Right lobe of liver (tissue), 6 donors: ENCODE measurements at regions not wholly inside any gene's neighbourhood (a gene's known extent, or its start where the extent isn't known, plus 50 kb on each side); places are given as distances from the start of the nearest gene placed in this dataset.
"Not testable (repeated sequence)": the region's sequence is repeated elsewhere in the genome, so short reads cannot be mapped to it uniquely, and the experiment has no call there.

Experiments
- ATAC-seq, 4 donors: fragments of 200-7000 bp; cut with Tn5 transposase; one replicate each; pipeline ENCODE4 v1.9.1; 2020; ENCODE audit warnings: mild to moderate bottlenecking in 4 of 4, moderate library complexity in 4 of 4
- DNase-seq, 3 donors: peaks; one replicate each; pipeline ENCODE4 v3.0.0-alpha.2; 2020
- H3K27ac ChIP-seq, 3 donors: fragments of 200-600 bp; one replicate each; pipeline ENCODE4 v1.8.0; 2022
- H3K27me3 ChIP-seq, 2 donors: fragments of 200-600 bp; one replicate each; pipeline ENCODE4 v1.8.0; 2022
- H3K36me3 ChIP-seq, 4 donors: fragments of 200-600 bp; sonication (generic) in 1 of 4; one replicate each; pipeline versions ENCODE4 v1.5.1 to v1.8.0; 2017 to 2022; ENCODE audit warnings: control low read depth in 1 of 4
- H3K4me1 ChIP-seq, 4 donors: fragments of 200-600 bp; sonication (generic) in 1 of 4; one replicate each; pipeline versions ENCODE4 v1.5.1 to v1.8.0; 2017 to 2022; ENCODE audit warnings: control low read depth in 1 of 4
- H3K4me3 ChIP-seq, 3 donors: fragments of 200-600 bp; one replicate each; pipeline ENCODE4 v1.8.0; 2022
- H3K9me3 ChIP-seq, 4 donors: fragments of 200-600 bp; sonication (generic) in 1 of 4; one replicate each; pipeline versions ENCODE4 v1.5.1 to v1.8.0; 2017 to 2022; ENCODE audit warnings: control low read depth in 1 of 4
- POLR2A ChIP-seq: fragments of 450-650 bp; IDR thresholded peaks from one replicate; pipeline ENCODE4 v1.6.1; 2017; ENCODE audit warnings: antibody characterized with exemption, mild to moderate bottlenecking
- WGBS: methylation state at CpG from one replicate; pipeline ENCODE4 v1.1.6; 2018; ENCODE audit warnings: low coverage, low lambda C conversion rate; ENCODE audit not compliant: insufficient coverage; ENCODE audit errors: missing lambda C conversion rate; 5-methylcytosine and 5-hydroxymethylcytosine counted together
- intact Hi-C, 2 donors: fragments of 100-400 bp; cut with DNase I; formaldehyde crosslinking; loops; one replicate each; pipeline versions ENCODE4 v1.11.2 to v1.14.1; 2022
- TF ChIP-seq, protein P1 (sequence below), 4 donors: fragments of 200-600 bp in 3 of 4; fragments of 450-650 bp in 1 of 4; IDR thresholded peaks; one replicate each; pipeline versions ENCODE4 v1.5.1 to v1.8.0; 2016 to 2022; ENCODE audit warnings: antibody characterized with exemption in 4 of 4, mild to moderate bottlenecking in 2 of 4
- donor health status: DM: no; HTN: yes; CAD: no.
- donor health status: DM: no; HTN: no; CAD: no.
- donor health status: DM: no; HTN: no; CAD: no.
- donor health status: DM: no; HTN: yes; CAD: no.
- donor health status: DM: no; HTN: yes; CAD: no.

DNA sequence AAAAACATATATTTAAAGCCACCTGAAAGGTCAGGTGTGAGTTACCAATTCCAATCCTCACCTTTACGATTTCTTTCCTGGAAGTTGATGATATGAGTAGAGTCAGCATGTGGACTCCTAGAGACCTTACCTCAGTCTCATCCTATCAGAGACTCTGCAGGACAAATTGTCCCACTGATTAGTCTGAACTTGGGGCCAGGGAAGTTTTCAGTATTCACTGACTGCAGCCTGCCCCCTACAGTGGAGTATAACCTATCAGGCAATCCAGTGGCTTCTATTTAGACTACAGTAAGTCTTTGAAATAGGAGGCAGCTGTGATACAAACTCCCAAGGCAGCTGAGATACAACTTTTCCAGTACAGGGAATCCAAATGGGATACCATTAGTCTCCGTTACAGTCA is 449.4 kb upstream of the CDH10 start:
- Histone ChIP-seq H3K27me3 (no peaks in the 10 kb centered on the region), H3K9me3 (no peaks in the 10 kb centered on the region), H3K27ac (no peak overlapping the region), H3K4me3 (no peak overlapping the region), H3K36me3 (no peaks in the 10 kb centered on the region), H3K4me1 (no peaks in the 10 kb centered on the region)
- intact Hi-C loops: no loop called here
- DNase-seq (no peak), ATAC-seq (no peak)
- TF ChIP-seq, protein P1, sequence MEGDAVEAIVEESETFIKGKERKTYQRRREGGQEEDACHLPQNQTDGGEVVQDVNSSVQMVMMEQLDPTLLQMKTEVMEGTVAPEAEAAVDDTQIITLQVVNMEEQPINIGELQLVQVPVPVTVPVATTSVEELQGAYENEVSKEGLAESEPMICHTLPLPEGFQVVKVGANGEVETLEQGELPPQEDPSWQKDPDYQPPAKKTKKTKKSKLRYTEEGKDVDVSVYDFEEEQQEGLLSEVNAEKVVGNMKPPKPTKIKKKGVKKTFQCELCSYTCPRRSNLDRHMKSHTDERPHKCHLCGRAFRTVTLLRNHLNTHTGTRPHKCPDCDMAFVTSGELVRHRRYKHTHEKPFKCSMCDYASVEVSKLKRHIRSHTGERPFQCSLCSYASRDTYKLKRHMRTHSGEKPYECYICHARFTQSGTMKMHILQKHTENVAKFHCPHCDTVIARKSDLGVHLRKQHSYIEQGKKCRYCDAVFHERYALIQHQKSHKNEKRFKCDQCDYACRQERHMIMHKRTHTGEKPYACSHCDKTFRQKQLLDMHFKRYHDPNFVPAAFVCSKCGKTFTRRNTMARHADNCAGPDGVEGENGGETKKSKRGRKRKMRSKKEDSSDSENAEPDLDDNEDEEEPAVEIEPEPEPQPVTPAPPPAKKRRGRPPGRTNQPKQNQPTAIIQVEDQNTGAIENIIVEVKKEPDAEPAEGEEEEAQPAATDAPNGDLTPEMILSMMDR (IDR thresholded peaks at IDR 0.05): no peak
- TF ChIP-seq POLR2A: no peak
- WGBS: 86% methylated on average over 2 of the region's 2 CpGs

DNA sequence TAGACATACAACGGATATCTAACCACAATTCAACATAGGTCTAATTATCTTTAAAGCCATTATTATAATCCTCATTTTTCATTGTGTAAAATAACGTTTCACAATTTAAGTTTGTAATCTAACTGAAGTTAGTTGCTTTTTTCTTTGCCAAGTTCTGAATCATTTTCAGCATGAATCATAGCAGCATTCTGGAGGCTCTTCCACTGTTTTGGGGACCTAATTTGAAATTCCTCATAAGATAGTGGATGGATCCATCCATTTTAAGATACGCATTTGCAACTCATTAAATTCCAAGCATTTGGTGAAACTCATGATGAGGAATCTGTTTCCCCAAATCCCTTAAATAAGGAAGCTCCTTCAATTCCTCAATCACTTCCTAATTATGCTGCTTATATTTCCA is 447.1 kb upstream of the CDH10 start:
- H3K27ac ChIP-seq: no peak overlapping the region

DNA sequence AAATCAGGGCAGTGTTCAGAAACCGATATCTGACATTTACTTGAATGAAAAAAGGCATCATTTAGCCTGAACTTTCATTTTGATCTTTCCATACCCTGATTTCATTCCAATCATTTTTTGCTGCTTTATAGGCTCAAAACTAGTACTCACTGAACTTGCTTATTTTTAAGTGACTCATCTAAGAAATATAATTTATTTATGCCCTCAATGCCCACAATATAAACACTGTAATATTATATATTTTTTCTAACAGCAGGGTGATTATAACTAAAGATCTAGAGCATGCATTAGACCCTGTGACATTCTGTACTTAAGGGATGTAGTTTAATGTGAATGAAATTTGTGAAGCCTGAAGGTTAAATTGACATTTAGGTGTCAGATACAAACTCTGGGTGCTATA is 446.1 kb upstream of the CDH10 start:
- 79% methylated on average over 1 of the region's 1 CpG for WGBS
- no peak for DNase-seq
- Histone ChIP-seq H3K4me1 (no peaks in the 10 kb centered on the region), H3K36me3 (no peaks in the 10 kb centered on the region), H3K4me3 (no peak overlapping the region), H3K27me3 (no peaks in the 10 kb centered on the region), H3K27ac (no peak overlapping the region), H3K9me3 (no peaks in the 10 kb centered on the region)
- ATAC-seq: no peak
- intact Hi-C loops: no loop called here
- TF ChIP-seq, protein P1 (IDR thresholded peaks at IDR 0.05): no peak
- no peak for TF ChIP-seq POLR2A

More for the DNA sequence above, 447.1 kb upstream of the CDH10 start:
- Histone ChIP-seq H3K4me1 (no peaks in the 10 kb centered on the region), H3K9me3 (no peaks in the 10 kb centered on the region), H3K4me3 (no peak overlapping the region), H3K36me3 (no peaks in the 10 kb centered on the region), H3K27me3 (no peaks in the 10 kb centered on the region)
- intact Hi-C loops: no loop called here
- 59% methylated on average over 3 of the region's 3 CpGs for WGBS
- ATAC-seq (no peak), DNase-seq (no peak)
- TF ChIP-seq POLR2A: no peak
- TF ChIP-seq, protein P1 (IDR thresholded peaks at IDR 0.05): no peak

DNA sequence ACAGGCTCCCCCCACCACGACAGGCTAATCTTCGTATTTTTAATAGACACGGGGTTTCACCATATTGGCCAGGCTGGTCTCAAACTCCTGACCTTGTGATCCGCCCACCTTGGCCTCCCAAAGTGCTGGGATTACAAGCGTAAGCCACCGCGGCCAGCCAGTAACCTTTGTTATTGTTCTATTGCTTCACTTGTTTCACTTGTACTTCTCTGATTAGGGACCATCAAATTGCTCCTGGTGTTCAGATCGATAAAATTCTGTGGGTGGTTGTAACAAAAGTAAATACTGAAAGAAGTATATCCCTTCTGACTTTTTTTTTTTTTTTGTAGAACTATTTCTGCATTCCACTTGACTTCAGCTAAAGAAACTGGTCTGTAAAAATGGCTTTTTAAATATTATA is 445.5 kb upstream of the CDH10 start:
- ATAC-seq (peak; percentile 46 to 93 (median 65)), DNase-seq (peak in 1 of 3 donors; percentile 22)
- TF ChIP-seq, protein P1 (IDR thresholded peaks at IDR 0.05): no peak
- TF ChIP-seq POLR2A: no peak
- Histone ChIP-seq H3K9me3 (no peaks in the 10 kb centered on the region), H3K36me3 (no peaks in the 10 kb centered on the region), H3K4me1 (no peaks in the 10 kb centered on the region), H3K27ac (no peak overlapping the region), H3K27me3 (no peaks in the 10 kb centered on the region), H3K4me3 (no peak overlapping the region)
- intact Hi-C loops: no loop called here
- 35% methylated on average over 8 of the region's 8 CpGs for WGBS

DNA sequence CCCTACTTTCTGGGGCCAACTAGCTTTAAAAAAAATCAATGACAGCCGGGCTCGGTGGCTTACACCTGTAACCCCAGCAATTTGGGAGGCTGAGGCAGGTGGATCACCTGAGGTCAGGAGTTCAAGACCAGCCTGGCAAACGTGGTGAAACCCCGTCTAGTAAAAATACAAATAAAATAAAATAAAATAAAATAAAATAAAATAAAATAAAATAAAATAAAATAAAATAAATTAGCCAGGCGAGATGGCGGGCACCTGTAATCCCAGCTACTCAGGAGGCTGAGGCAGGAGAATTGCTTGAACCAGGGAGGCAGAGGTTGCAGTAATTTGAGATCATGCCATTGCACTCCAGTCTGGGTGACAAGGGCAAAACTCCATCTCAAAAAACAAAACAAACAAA is 443.9 kb upstream of the CDH10 start:
- H3K4me3 ChIP-seq, H3K27me3 ChIP-seq, ATAC-seq, intact Hi-C loops, H3K4me1 ChIP-seq, DNase-seq, H3K27ac ChIP-seq, H3K36me3 ChIP-seq, H3K9me3 ChIP-seq: not testable (repeated sequence)
- WGBS: 60% methylated on average over 6 of the region's 6 CpGs

DNA sequence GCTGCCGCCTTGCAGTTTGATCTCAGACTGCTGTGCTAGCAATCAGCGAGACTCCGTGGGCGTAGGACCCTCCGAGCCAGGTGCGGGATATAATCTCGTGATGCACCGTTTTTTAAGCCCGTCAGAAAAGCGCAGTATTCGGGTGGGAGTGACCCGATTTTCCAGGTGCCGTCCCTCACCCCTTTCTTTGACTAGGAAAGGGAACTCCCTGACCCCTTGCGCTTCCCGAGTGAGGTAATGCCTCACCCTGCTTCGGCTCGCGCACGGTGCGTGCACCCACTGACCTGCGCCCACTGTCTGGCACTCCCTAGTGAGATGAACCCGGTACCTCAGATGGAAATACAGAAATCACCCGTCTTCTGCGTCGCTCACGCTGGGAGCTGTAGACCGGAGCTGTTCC is 438.5 kb upstream of the CDH10 start:
- intact Hi-C loops, H3K4me3 ChIP-seq, H3K9me3 ChIP-seq, H3K36me3 ChIP-seq, ATAC-seq, H3K27me3 ChIP-seq, H3K27ac ChIP-seq, H3K4me1 ChIP-seq, DNase-seq: not testable (repeated sequence)
- WGBS: 61% methylated on average over 3 of the region's 27 CpGs
